22Rv1 (cell line): ENCODE measurements at regions not wholly inside any gene's neighbourhood (a gene's known extent, or its start where the extent isn't known, plus 50 kb on each side); places are given as distances from the start of the nearest gene placed in this dataset.

Experiments
- ZFX ChIP-seq: fragments of 450-650 bp; IDR thresholded peaks from 2 replicates; pipeline ENCODE4 v1.6.1; 2017; ENCODE audit warnings: antibody characterized with exemption, borderline replicate concordance
- TF ChIP-seq, protein P1 (sequence below): fragments of 450-650 bp; IDR thresholded peaks from 2 replicates; pipeline ENCODE4 v1.5.1; 2017; ENCODE audit warnings: mild to moderate bottlenecking

DNA sequence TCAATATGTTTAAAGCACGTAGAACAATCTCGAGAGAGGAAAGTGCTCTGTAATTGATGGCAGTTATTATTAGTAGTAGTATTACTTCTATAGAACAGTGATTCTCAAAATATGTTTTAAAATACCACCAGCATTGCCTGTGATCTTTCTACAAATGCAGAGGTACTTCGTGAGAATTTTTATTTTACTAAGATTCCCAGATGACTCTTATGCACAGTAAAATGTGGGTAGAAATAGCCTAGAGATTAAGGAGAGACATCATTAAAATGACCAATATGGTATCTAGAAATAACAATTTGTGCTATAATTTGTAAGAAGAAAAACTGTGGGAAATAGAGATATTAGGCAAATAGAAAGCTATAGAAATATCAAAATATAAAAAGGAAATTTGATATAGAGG lies 157.9 kb downstream of the SUCNR1 start:
- TF ChIP-seq ZFX, result no peak
- TF ChIP-seq, protein P1, sequence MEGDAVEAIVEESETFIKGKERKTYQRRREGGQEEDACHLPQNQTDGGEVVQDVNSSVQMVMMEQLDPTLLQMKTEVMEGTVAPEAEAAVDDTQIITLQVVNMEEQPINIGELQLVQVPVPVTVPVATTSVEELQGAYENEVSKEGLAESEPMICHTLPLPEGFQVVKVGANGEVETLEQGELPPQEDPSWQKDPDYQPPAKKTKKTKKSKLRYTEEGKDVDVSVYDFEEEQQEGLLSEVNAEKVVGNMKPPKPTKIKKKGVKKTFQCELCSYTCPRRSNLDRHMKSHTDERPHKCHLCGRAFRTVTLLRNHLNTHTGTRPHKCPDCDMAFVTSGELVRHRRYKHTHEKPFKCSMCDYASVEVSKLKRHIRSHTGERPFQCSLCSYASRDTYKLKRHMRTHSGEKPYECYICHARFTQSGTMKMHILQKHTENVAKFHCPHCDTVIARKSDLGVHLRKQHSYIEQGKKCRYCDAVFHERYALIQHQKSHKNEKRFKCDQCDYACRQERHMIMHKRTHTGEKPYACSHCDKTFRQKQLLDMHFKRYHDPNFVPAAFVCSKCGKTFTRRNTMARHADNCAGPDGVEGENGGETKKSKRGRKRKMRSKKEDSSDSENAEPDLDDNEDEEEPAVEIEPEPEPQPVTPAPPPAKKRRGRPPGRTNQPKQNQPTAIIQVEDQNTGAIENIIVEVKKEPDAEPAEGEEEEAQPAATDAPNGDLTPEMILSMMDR, result no peak
